K562 (cell line): ENCODE measurements at regions not wholly inside any gene's neighbourhood (a gene's known extent, or its start where the extent isn't known, plus 50 kb on each side); places are given as distances from the start of the nearest gene placed in this dataset.

Source experiments
- ATAC-seq: fragments of 200-7000 bp; cut with Tn5 transposase; 3 replicates; pipeline ENCODE4 v1.9.1; 2020; ENCODE audit warnings: moderate library complexity
- BruUV-seq: library from RNA; stranded (reverse); fragments of 400-500 nt; replicated peaks from 2 replicates; lab custom pipeline; 2021; lab: Mats Ljungman, UMichigan
- CTCF ChIA-PET: fragments of 300-600 bp; formaldehyde crosslinking; extraction: SDS; loops from one replicate; lab custom pipeline; 2021; ENCODE audit warnings: low intra/inter-chr PET ratio; lab: Yijun Ruan, JAX
- POLR2A ChIA-PET: fragments of 300-600, 350-650 bp; sonication (Branson Sonifier 250); formaldehyde crosslinking; extraction: SDS; loops from one replicate; lab custom pipeline; 2021; ENCODE audit warnings: antibody characterized with exemption, inconsistent platforms; lab: Yijun Ruan, JAX
- DNase-seq, 4 experiments: peaks; one replicate each; pipeline versions ENCODE4 v3.0.0 to v3.0.0-alpha.2; 2011 to 2018; ENCODE audit warnings: low spot score in 3 of 4, mixed read lengths in 3 of 4; ENCODE audit errors: extremely low read depth in 1 of 4
- FAIRE-seq: peaks from 2 replicates; lab custom pipeline; 2011; peaks lifted over from hg19 to GRCh38; lab: Jason Lieb, UNC
- H2AFZ ChIP-seq: 2 replicates; pipeline ENCODE4 v1.6.0; 2011; ENCODE audit warnings: low read depth, low read length, control low read depth, inconsistent platforms
- H3K27ac ChIP-seq: fragments of 200-600 bp; 3 replicates; pipeline ENCODE4 v1.8.0; 2011; ENCODE audit warnings: low read depth, mild to moderate bottlenecking, control low read depth, inconsistent platforms, low read length, moderate library complexity, mixed read lengths; ENCODE audit errors: extremely low read depth
- H3K27me3 ChIP-seq, 2 experiments: fragments of 300-600 bp in 1 of 2; 2 replicates in 1 of 2; 3 replicates in 1 of 2; pipeline versions ENCODE4 v1.6.0 to v1.8.0; 2011; ENCODE audit warnings: inconsistent platforms in 2 of 2, low read length in 2 of 2, mild to moderate bottlenecking in 1 of 2, mixed read lengths in 1 of 2, moderate library complexity in 1 of 2; ENCODE audit not compliant: control insufficient read depth in 2 of 2, insufficient read depth in 2 of 2
- H3K36me3 ChIP-seq: fragments of 300-600 bp; 3 replicates; pipeline ENCODE4 v1.8.0; 2011; ENCODE audit warnings: mild to moderate bottlenecking, low read length, inconsistent platforms; ENCODE audit not compliant: control insufficient read depth, insufficient read depth
- H3K4me1 ChIP-seq, 2 experiments: fragments of 200-600 bp in 1 of 2; replicated peaks in 1 of 2; 2 replicates in 1 of 2; 3 replicates in 1 of 2; pipeline versions ENCODE4 v1.5.1 to v1.8.0; 2011; ENCODE audit warnings: inconsistent platforms in 2 of 2, low read length in 2 of 2, mild to moderate bottlenecking in 1 of 2, mixed read lengths in 1 of 2, moderate library complexity in 1 of 2; ENCODE audit not compliant: control insufficient read depth in 2 of 2, insufficient read depth in 2 of 2
- H3K4me2 ChIP-seq: 2 replicates; pipeline ENCODE4 v1.6.1; 2011; ENCODE audit warnings: low read length, control low read depth, inconsistent platforms, mixed read lengths; ENCODE audit not compliant: insufficient read depth
- H3K4me3 ChIP-seq: fragments of 200-600 bp; sonication (generic), shearing (Covaris generic); 2 replicates; pipeline ENCODE4 v1.5.1; 2016; ENCODE audit warnings: control low read depth, inconsistent platforms
- H3K79me2 ChIP-seq: fragments of 200-600 bp; 3 replicates; pipeline ENCODE4 v1.8.0; 2011; ENCODE audit warnings: low read length, inconsistent platforms; ENCODE audit not compliant: control insufficient read depth, insufficient read depth
- H3K9ac ChIP-seq, 2 experiments: 2 replicates each; pipeline versions ENCODE4 v1.6.0 to v1.6.1; 2011; ENCODE audit warnings: low read depth in 2 of 2, low read length in 2 of 2, control low read depth in 1 of 2, inconsistent platforms in 1 of 2, mild to moderate bottlenecking in 1 of 2, mixed read lengths in 1 of 2; ENCODE audit not compliant: insufficient read depth in 1 of 2
- H3K9me1 ChIP-seq: one replicate; pipeline ENCODE4 v1.6.0; 2011; ENCODE audit warnings: inconsistent platforms, mild to moderate bottlenecking, low read length, moderate library complexity; ENCODE audit not compliant: control insufficient read depth, insufficient read depth
- H3K9me3 ChIP-seq: replicated peaks from 2 replicates; pipeline ENCODE4 v1.5.1; 2011; ENCODE audit warnings: low read depth, low read length, inconsistent platforms; ENCODE audit not compliant: control insufficient read depth, insufficient read depth
- H4K20me1 ChIP-seq: replicated peaks from 2 replicates; pipeline ENCODE4 v1.6.1; 2011; ENCODE audit warnings: low read length, inconsistent platforms, mixed read lengths; ENCODE audit not compliant: control insufficient read depth, insufficient read depth
- BRD9 ChIP-seq: fragments of 450-650 bp; IDR thresholded peaks from 2 replicates; pipeline ENCODE4 v1.6.1; 2018; ENCODE audit warnings: low read depth; ENCODE audit not compliant: partially characterized antibody
- ELF4 ChIP-seq: fragments of 450-650 bp; formaldehyde crosslinking; IDR thresholded peaks from 2 replicates; pipeline ENCODE4 v1.4.0; 2022; ENCODE audit warnings: missing genetic modification characterization
- JUND ChIP-seq, 2 experiments: IDR thresholded peaks; 2 replicates in 1 of 2; 3 replicates in 1 of 2; pipeline ENCODE4 v1.6.1; 2011; ENCODE audit warnings: borderline replicate concordance in 2 of 2, low read depth in 2 of 2, low read length in 2 of 2, improper control_type of control experiment in 1 of 2, missing biosample characterization in 1 of 2, missing genetic modification characterization in 1 of 2, missing genetic modification reagents in 1 of 2
- KLF10 ChIP-seq: fragments of 250-450 bp; sonication (Bioruptor Pico); IDR thresholded peaks from 2 replicates; pipeline ENCODE4 v1.6.1; 2021; ENCODE audit warnings: matching md5 sums
- WGBS: fragments of 100-300 bp; shearing (Covaris generic); methylation state at CpG from one replicate; pipeline ENCODE4 v1.1.6; 2016; ENCODE audit warnings: low coverage, mixed read lengths; ENCODE audit not compliant: insufficient coverage; ENCODE audit errors: missing lambda C conversion rate; 5-methylcytosine and 5-hydroxymethylcytosine counted together
- in situ Hi-C: fragments of 300-500 bp; cut with MboI; formaldehyde crosslinking; loops from 4 replicates; pipeline ENCODE4 v1.15.0; 2018; ENCODE audit warnings: inconsistent platforms, mixed read lengths
- intact Hi-C: fragments of 100-400 bp; cut with micrococcal nuclease; formaldehyde crosslinking; loops from 2 replicates; pipeline ENCODE4 v1.14.2; 2022
- TF ChIP-seq, protein P1 (sequence below): sonication (generic); formaldehyde crosslinking; IDR thresholded peaks from 2 replicates; pipeline ENCODE4 v1.8.1; 2023; ENCODE audit warnings: mild to moderate bottlenecking, missing genetic modification reagents

GRCh38 chr2:163974766-163975165, 239.0 kb upstream of the FIGN start:
- ATAC-seq (no peak), DNase-seq (no peak)
- POLR2A ChIA-PET: no interaction called here
- Histone ChIP-seq H2AFZ (no peak overlapping the region), H3K9me3 (no peaks in the 10 kb centered on the region), H3K4me3 (no peak overlapping the region), H3K4me2 (no peak overlapping the region)
- CTCF ChIA-PET: no interaction called here
- no peak for TF ChIP-seq ELF4 (CRISPR knock-in tag)
- no peak for TF ChIP-seq BRD9
- no peak for TF ChIP-seq JUND (IDR thresholded peaks at IDR 0.05; ENCODE audit: borderline replicate concordance, low read depth, low read length)
- TF ChIP-seq JUND (tag; IDR thresholded peaks at IDR 0.05; ENCODE audit: borderline replicate concordance, low read depth, low read length): no peak
- TF ChIP-seq, protein P1, sequence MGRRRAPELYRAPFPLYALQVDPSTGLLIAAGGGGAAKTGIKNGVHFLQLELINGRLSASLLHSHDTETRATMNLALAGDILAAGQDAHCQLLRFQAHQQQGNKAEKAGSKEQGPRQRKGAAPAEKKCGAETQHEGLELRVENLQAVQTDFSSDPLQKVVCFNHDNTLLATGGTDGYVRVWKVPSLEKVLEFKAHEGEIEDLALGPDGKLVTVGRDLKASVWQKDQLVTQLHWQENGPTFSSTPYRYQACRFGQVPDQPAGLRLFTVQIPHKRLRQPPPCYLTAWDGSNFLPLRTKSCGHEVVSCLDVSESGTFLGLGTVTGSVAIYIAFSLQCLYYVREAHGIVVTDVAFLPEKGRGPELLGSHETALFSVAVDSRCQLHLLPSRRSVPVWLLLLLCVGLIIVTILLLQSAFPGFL: no peak
- no peak for TF ChIP-seq KLF10
- TF ChIP-seq, all 486 proteins: peak for 0
- no peaks in the 10 kb centered on the region for H3K27me3 ChIP-seq
- no peak overlapping the region for H3K9ac ChIP-seq
- no peaks in the 10 kb centered on the region for H3K4me1 ChIP-seq
- FAIRE-seq: no peak
- H3K9me1 ChIP-seq: no peaks in the 10 kb centered on the region
- WGBS: 0% methylated on average over 1 of the region's 1 CpG
- no peak overlapping the region for H3K27ac ChIP-seq
- intact Hi-C loops (no loop called here), in situ Hi-C loops (no loop called here)
- no peaks in the 10 kb centered on the region for H3K79me2 ChIP-seq
- H3K36me3 ChIP-seq: no peaks in the 10 kb centered on the region
- no TSS peak for BruUV-seq
- H4K20me1 ChIP-seq: no peaks in the 10 kb centered on the region
